ENCODE measurements at regions not wholly inside any gene's neighbourhood (a gene's known extent, or its start where the extent isn't known, plus 50 kb on each side); places are given as distances from the start of the nearest gene placed in this dataset.

DNA sequence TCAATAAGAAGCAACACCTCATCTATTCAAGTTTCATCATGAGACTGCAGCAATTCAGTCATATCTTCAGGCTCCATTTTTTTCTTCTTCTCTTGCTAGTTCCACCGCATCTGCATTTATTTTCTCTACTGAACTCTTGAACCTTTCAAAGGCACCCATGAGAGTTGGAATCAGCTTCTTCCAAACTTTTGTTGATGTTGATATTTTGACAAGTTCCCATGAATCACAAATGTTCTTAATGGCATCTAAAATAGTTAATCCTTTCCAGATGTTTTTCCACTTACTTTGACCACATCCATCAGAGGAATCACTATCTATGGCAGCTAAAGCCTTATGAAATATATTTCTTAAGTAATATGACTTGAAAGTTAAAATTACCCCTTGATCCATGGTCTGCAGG lies 434.3 kb downstream of the GPATCH2 start:
- H3K27ac Mint-ChIP-seq, result no peak overlapping the region
- no peak overlapping the region for H3K4me3 Mint-ChIP-seq
- H3K4me1 Mint-ChIP-seq (ENCODE audit: low read depth), result no peaks in the 10 kb centered on the region
- H3K36me3 Mint-ChIP-seq, result no peaks in the 10 kb centered on the region
- H3K27me3 Mint-ChIP-seq, result no peaks in the 10 kb centered on the region
- H3K9me3 Mint-ChIP-seq (ENCODE audit: low read depth), result peaks cover 4% of the 10 kb centered on the region

DNA sequence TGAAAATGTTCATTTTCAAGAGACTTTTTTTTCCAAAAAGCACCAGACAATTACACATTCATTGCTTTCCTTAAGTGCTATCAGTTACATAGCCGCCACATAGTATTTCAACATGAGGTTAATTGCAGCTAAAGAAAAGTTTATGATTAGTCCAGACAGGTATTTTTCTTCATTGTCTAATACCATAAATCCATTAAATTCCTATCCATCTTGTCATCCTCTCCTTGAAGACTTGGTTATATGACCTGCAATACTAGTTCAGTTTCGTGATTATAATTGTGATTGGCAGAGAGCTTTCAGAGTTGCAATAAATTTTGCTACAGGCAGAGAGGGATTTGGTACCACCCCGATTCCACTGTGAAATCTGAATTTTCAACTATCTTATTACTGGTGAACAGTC lies 437.7 kb downstream of the GPATCH2 start:
- no peaks in the 10 kb centered on the region for H3K4me1 Mint-ChIP-seq (ENCODE audit: low read depth)
- no peaks in the 10 kb centered on the region for H3K36me3 Mint-ChIP-seq
- no peaks in the 10 kb centered on the region for H3K27me3 Mint-ChIP-seq
- peaks cover 14% of the 10 kb centered on the region for H3K9me3 Mint-ChIP-seq (ENCODE audit: low read depth)
- no peak overlapping the region for H3K4me3 Mint-ChIP-seq
- H3K27ac Mint-ChIP-seq, result no peak overlapping the region

DNA sequence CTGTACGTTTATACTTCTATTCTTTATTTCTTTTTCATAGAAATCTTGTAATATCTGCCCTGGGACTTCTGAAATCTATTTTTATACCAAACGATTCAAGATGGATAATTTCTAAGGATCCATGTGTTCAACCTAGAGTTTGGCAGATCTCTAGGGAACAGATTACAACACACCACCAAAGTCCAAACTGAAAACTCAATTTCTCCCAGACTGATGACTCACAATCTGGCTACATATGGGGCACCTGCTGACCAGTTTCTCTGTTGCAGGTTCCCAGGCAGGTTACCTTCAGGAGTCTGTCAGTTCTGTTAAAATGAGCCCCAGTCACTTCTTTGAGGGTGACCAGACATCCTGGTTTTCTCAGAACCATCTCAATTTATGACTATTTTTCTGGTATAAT lies 439.4 kb downstream of the GPATCH2 start:
- no peak overlapping the region for H3K4me3 Mint-ChIP-seq
- no peaks in the 10 kb centered on the region for H3K4me1 Mint-ChIP-seq (ENCODE audit: low read depth)
- H3K9me3 Mint-ChIP-seq (ENCODE audit: low read depth), result peaks cover 19% of the 10 kb centered on the region
- no peak overlapping the region for H3K27ac Mint-ChIP-seq
- no peaks in the 10 kb centered on the region for H3K36me3 Mint-ChIP-seq
- H3K27me3 Mint-ChIP-seq, result no peaks in the 10 kb centered on the region

- H3K4me3 Mint-ChIP-seq, result no peak overlapping the region
- H3K27ac Mint-ChIP-seq, result no peak overlapping the region
- no peaks in the 10 kb centered on the region for H3K27me3 Mint-ChIP-seq
- H3K36me3 Mint-ChIP-seq, result no peaks in the 10 kb centered on the region
- no peaks in the 10 kb centered on the region for H3K4me1 Mint-ChIP-seq (ENCODE audit: low read depth)
- peaks cover 17% of the 10 kb centered on the region for H3K9me3 Mint-ChIP-seq (ENCODE audit: low read depth)
Measured at GRCh38 chr1:217190359-217190758, 440.5 kb downstream of the GPATCH2 start.

DNA sequence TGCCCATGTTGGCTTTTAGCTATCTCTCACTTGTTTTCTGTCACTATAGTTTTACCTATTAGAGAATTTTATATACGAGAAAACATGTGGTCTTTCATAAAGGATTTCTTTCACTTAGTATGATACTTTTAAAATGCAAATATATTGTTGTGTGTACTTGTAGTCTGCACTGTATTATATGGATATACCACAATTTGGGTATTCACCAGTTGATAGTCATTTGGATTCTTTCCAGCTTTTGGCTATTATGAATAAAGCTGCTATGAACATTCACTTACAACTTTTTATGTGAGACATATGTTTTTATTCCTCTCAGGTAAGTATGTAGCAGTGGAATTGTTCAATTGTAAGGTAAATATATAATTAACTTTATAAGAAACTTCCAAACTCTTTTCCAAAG lies 441.5 kb downstream of the GPATCH2 start:
- Mint-ChIP-seq H3K27me3 (no peaks in the 10 kb centered on the region), H3K4me3 (no peak overlapping the region), H3K27ac (no peak overlapping the region), H3K4me1 (ENCODE audit: low read depth) (no peaks in the 10 kb centered on the region), H3K9me3 (ENCODE audit: low read depth) (peaks cover 17% of the 10 kb centered on the region), H3K36me3 (no peaks in the 10 kb centered on the region)

- Mint-ChIP-seq H3K36me3 (no peaks in the 10 kb centered on the region), H3K9me3 (ENCODE audit: low read depth) (peaks cover 17% of the 10 kb centered on the region), H3K27me3 (no peaks in the 10 kb centered on the region), H3K4me3 (no peak overlapping the region), H3K4me1 (ENCODE audit: low read depth) (no peaks in the 10 kb centered on the region), H3K27ac (no peak overlapping the region)
Measured at GRCh38 chr1:217188280-217189237, 442.3 kb downstream of the GPATCH2 start.

DNA sequence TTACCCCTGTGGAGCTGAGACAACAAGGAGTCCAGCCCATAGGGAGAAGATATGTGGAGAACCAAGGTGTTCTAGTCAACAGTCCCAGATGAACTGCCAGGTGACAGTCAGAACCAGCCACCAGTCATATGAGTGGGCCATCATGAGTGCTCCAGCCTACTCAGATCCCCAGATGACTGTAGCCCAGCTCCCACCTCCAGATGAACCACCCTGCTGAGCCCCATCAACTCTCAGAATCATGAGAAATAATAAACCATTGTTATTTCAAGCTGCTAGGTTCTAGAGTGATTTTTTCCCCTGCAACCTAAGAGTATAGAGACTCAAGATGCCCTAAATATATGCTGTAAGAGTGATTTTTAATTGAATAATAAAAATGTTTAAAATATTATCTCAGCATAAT lies 444.2 kb downstream of the GPATCH2 start:
- Mint-ChIP-seq H3K4me3 (no peak overlapping the region), H3K36me3 (no peaks in the 10 kb centered on the region), H3K27me3 (no peaks in the 10 kb centered on the region), H3K27ac (no peak overlapping the region), H3K4me1 (ENCODE audit: low read depth) (no peaks in the 10 kb centered on the region), H3K9me3 (ENCODE audit: low read depth) (peaks cover 17% of the 10 kb centered on the region)

DNA sequence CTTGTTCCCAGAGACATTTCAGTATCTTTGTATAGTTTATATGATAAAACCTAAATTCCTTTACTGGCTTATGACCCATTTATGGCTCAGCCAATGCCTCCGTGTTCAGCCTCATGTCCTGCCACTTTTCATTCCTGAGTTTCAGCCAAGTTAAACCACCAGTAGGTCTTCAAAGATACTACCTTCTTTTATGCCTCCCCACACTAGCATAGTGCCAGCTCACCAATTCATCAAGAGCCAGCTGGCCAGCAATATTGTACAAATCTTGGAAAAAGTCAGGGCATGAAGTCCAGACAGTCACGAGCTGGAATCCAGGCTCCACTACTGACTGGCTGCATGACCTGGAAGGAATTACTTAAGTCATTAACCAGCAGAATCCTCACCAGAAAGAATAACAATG lies 446.0 kb downstream of the GPATCH2 start:
- H3K4me1 Mint-ChIP-seq (ENCODE audit: low read depth), result no peaks in the 10 kb centered on the region
- no peaks in the 10 kb centered on the region for H3K36me3 Mint-ChIP-seq
- no peak overlapping the region for H3K27ac Mint-ChIP-seq
- H3K4me3 Mint-ChIP-seq, result no peak overlapping the region
- peaks cover 7% of the 10 kb centered on the region for H3K9me3 Mint-ChIP-seq (ENCODE audit: low read depth)
- H3K27me3 Mint-ChIP-seq, result no peaks in the 10 kb centered on the region

GRCh38 chr1:217182992-217183391 lies 447.9 kb downstream of the GPATCH2 start:
- Mint-ChIP-seq H3K9me3 (ENCODE audit: low read depth) (peaks cover 7% of the 10 kb centered on the region), H3K4me3 (no peak overlapping the region), H3K4me1 (ENCODE audit: low read depth) (no peaks in the 10 kb centered on the region), H3K36me3 (no peaks in the 10 kb centered on the region), H3K27me3 (no peaks in the 10 kb centered on the region), H3K27ac (no peak overlapping the region)

- H3K36me3 Mint-ChIP-seq, result no peaks in the 10 kb centered on the region
- H3K27me3 Mint-ChIP-seq, result no peaks in the 10 kb centered on the region
- no peak overlapping the region for H3K27ac Mint-ChIP-seq
- H3K4me1 Mint-ChIP-seq (ENCODE audit: low read depth), result no peaks in the 10 kb centered on the region
- no peaks in the 10 kb centered on the region for H3K9me3 Mint-ChIP-seq (ENCODE audit: low read depth)
- H3K4me3 Mint-ChIP-seq, result no peak overlapping the region
Measured at GRCh38 chr1:217181756-217182155, 449.1 kb downstream of the GPATCH2 start.

DNA sequence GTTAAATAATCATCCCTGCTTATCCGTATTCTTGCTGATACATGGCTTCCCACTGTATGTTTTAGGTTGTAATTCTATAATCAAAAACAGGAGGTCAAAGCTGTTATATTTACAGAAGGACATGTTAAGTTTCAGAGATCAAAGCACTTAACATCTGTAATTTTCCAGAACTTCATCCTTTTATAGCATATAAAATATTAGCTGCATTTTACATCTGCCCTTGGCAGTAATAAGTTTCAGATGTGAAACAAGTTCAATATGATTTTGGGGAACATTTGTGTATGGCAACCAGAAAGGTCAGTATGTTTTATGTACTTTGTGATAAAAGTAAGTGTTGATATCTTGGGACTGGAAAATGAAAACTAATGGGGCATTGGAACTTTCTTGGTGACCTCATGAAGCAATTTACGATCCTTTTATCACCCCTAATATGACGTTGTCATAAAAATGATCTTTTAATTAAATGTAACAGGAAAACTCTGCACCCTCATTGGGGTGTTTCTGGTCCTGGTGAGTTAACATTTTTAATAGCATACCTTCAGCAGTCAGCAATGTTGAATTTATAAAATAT lies 449.6 kb downstream of the GPATCH2 start:
- no peaks in the 10 kb centered on the region for H3K27me3 Mint-ChIP-seq

DNA sequence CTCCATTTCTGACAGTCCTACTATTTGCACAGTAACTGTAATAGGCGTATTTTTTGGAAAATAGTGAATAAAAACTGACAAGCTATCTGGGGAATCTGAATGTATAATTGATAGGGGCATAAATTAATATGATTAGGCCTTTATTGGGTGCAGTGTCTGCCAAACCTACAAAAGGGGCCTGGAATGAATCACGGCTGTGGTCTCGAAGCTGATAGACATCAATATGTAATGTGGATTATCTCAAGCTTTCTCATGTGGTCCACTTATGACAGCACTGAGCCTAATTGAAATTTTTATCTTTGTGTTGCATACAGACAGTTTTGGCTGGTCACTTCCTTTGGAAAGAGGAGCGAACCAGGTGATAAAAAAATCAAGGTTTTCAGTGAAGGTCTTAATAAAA lies 450.4 kb downstream of the GPATCH2 start:
- Mint-ChIP-seq H3K36me3 (no peaks in the 10 kb centered on the region), H3K27ac (no peak overlapping the region), H3K4me3 (no peak overlapping the region), H3K27me3 (no peaks in the 10 kb centered on the region), H3K9me3 (ENCODE audit: low read depth) (peaks cover 3% of the 10 kb centered on the region), H3K4me1 (ENCODE audit: low read depth) (no peaks in the 10 kb centered on the region)

More for the DNA sequence above, 449.6 kb downstream of the GPATCH2 start:
- Mint-ChIP-seq H3K36me3 (no peaks in the 10 kb centered on the region), H3K27ac (no peak overlapping the region), H3K9me3 (ENCODE audit: low read depth) (no peaks in the 10 kb centered on the region), H3K4me3 (no peak overlapping the region), H3K4me1 (ENCODE audit: low read depth) (no peaks in the 10 kb centered on the region)

GRCh38 chr1:217164403-217164802 lies 441.2 kb upstream of the ESRRG start:
- H3K36me3 Mint-ChIP-seq, result no peaks in the 10 kb centered on the region
- no peaks in the 10 kb centered on the region for H3K4me1 Mint-ChIP-seq (ENCODE audit: low read depth)
- H3K27me3 Mint-ChIP-seq, result no peaks in the 10 kb centered on the region
- no peak overlapping the region for H3K4me3 Mint-ChIP-seq
- no peak overlapping the region for H3K27ac Mint-ChIP-seq
- H3K9me3 Mint-ChIP-seq (ENCODE audit: low read depth), result peaks cover 3% of the 10 kb centered on the region

DNA sequence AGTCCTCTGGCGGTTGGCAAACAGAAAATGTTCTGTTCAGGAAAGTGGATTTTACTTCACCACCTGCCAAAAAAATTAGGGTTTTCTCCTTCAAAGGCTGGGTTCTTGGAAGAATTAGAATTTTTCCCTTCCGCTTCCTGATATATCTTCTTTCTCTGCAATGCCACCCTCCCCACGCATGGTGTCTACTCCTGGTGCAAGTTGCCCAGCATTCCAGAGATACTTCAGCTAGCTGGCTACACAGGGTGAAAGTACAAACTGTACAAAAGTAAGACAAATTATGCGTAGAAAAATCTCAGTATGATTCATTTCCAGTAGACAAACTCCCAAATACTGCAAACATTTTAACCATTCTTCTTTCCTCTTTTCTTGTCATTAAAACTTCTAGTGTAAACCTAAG lies 430.1 kb upstream of the ESRRG start:
- Mint-ChIP-seq H3K4me1 (ENCODE audit: low read depth) (no peaks in the 10 kb centered on the region), H3K36me3 (no peaks in the 10 kb centered on the region), H3K27ac (no peak overlapping the region), H3K27me3 (no peaks in the 10 kb centered on the region), H3K4me3 (no peak overlapping the region), H3K9me3 (ENCODE audit: low read depth) (peaks cover 8% of the 10 kb centered on the region)

DNA sequence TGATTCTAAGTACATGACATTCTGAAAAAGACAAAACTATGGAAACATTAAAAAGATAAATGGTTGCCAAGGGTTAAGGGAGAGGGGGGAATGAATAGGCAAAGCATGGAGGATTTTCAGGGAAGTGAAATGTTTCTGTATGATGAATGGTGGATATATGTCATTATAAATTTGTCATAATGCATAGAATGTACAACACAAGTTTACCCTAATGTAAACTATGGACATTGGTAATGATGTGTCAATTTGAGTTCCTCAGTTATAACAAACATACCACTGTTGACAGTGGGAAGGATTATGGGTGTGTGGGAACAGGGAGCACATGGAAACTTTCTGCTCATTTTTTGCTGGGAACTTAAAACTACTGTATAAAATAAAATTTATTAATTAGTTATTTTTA lies 427.1 kb upstream of the ESRRG start:
- no peak overlapping the region for H3K4me3 Mint-ChIP-seq
- peaks cover 10% of the 10 kb centered on the region for H3K9me3 Mint-ChIP-seq (ENCODE audit: low read depth)
- no peak overlapping the region for H3K27ac Mint-ChIP-seq
- H3K36me3 Mint-ChIP-seq, result no peaks in the 10 kb centered on the region
- no peaks in the 10 kb centered on the region for H3K4me1 Mint-ChIP-seq (ENCODE audit: low read depth)
- peaks cover under 1% of the 10 kb centered on the region for H3K27me3 Mint-ChIP-seq

DNA sequence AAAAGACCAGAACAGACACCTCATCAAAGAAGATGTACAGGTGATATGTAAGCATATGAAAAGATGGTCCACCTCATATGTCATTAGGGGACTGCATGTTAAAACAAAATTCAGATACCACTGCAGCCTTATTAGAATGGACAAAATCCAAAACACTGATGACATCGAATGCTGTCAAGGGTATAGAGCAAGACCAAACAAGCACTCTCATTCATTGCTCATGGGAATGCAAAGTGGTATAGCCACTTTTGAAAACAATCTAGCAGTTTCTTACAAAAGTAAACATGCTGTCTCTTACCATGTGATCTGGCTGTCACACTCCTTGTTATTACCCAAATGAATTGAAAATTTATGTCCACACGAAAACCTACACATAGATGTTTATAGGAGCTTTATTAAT lies 426.6 kb upstream of the ESRRG start:
- Mint-ChIP-seq H3K4me3 (no peak overlapping the region), H3K27ac (no peak overlapping the region), H3K36me3 (no peaks in the 10 kb centered on the region), H3K9me3 (ENCODE audit: low read depth) (peaks cover 15% of the 10 kb centered on the region), H3K27me3 (peaks cover 2% of the 10 kb centered on the region), H3K4me1 (ENCODE audit: low read depth) (no peaks in the 10 kb centered on the region)

Measured in activated naive CD8-positive, alpha-beta T cell (primary cell).